ENCODE measurements at regions not wholly inside any gene's neighbourhood (a gene's known extent, or its start where the extent isn't known, plus 50 kb on each side); places are given as distances from the start of the nearest gene placed in this dataset.

GRCh38 chr14:35456261-35456660, 51.7 kb upstream of the NFKBIA start:
- TF ChIP-seq, protein P1, sequence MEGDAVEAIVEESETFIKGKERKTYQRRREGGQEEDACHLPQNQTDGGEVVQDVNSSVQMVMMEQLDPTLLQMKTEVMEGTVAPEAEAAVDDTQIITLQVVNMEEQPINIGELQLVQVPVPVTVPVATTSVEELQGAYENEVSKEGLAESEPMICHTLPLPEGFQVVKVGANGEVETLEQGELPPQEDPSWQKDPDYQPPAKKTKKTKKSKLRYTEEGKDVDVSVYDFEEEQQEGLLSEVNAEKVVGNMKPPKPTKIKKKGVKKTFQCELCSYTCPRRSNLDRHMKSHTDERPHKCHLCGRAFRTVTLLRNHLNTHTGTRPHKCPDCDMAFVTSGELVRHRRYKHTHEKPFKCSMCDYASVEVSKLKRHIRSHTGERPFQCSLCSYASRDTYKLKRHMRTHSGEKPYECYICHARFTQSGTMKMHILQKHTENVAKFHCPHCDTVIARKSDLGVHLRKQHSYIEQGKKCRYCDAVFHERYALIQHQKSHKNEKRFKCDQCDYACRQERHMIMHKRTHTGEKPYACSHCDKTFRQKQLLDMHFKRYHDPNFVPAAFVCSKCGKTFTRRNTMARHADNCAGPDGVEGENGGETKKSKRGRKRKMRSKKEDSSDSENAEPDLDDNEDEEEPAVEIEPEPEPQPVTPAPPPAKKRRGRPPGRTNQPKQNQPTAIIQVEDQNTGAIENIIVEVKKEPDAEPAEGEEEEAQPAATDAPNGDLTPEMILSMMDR (IDR thresholded peaks at IDR 0.05; ENCODE audit: poor library complexity, severe bottlenecking): no peak
- Histone ChIP-seq H3K4me3 (ENCODE audit: severe bottlenecking) (no peak overlapping the region), H3K27me3 (ENCODE audit: insufficient read depth, poor library complexity, severe bottlenecking) (no peaks in the 10 kb centered on the region), H3K36me3 (ENCODE audit: low read depth) (no peaks in the 10 kb centered on the region), H3K9me3 (ENCODE audit: severe bottlenecking) (no peaks in the 10 kb centered on the region), H3K4me1 (ENCODE audit: insufficient read depth, poor library complexity, severe bottlenecking) (no peaks in the 10 kb centered on the region), H3K27ac (ENCODE audit: poor library complexity, severe bottlenecking) (no peak overlapping the region)
- no peak for ATAC-seq (ENCODE audit: low read depth)
- no peak for DNase-seq (ENCODE audit: low spot score)

DNA sequence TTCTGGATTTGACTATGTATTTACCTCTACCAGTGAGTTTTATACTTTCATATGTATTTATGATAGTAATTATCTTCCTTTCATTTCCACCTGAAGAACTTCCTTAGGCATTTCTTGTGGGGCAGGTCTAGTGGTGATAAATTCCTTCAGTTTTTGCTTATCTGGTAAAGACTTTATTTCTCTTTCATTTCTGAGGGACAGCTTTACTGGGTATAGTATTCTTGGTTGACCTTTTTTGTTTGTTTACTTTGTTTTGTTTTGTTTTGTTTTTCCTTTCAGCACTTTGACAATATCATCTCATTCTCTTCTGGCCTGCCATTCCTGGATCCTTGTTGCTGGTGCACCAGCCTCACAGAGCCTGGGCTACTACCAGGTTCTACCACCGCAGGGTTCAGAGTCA, 53.9 kb upstream of the NFKBIA start:
- no peak overlapping the region for H3K4me3 ChIP-seq (ENCODE audit: severe bottlenecking)
- no peaks in the 10 kb centered on the region for H3K36me3 ChIP-seq (ENCODE audit: low read depth)
- H3K9me3 ChIP-seq (ENCODE audit: severe bottlenecking): no peaks in the 10 kb centered on the region
- ATAC-seq (ENCODE audit: low read depth) (no peak), DNase-seq (ENCODE audit: low spot score) (no peak)
- no peaks in the 10 kb centered on the region for H3K27me3 ChIP-seq (ENCODE audit: insufficient read depth, poor library complexity, severe bottlenecking)
- no peak overlapping the region for H3K27ac ChIP-seq (ENCODE audit: poor library complexity, severe bottlenecking)
- TF ChIP-seq, protein P1 (IDR thresholded peaks at IDR 0.05; ENCODE audit: poor library complexity, severe bottlenecking): no peak
- H3K4me1 ChIP-seq (ENCODE audit: insufficient read depth, poor library complexity, severe bottlenecking): no peaks in the 10 kb centered on the region

GRCh38 chr14:35459776-35460175, 55.2 kb upstream of the NFKBIA start:
- no peak for ATAC-seq (ENCODE audit: low read depth)
- no peak for DNase-seq (ENCODE audit: low spot score)
- TF ChIP-seq, protein P1 (IDR thresholded peaks at IDR 0.05; ENCODE audit: poor library complexity, severe bottlenecking): no peak
- Histone ChIP-seq H3K9me3 (ENCODE audit: severe bottlenecking) (no peaks in the 10 kb centered on the region), H3K4me1 (ENCODE audit: insufficient read depth, poor library complexity, severe bottlenecking) (no peaks in the 10 kb centered on the region), H3K4me3 (ENCODE audit: severe bottlenecking) (no peak overlapping the region), H3K27me3 (ENCODE audit: insufficient read depth, poor library complexity, severe bottlenecking) (no peaks in the 10 kb centered on the region), H3K36me3 (ENCODE audit: low read depth) (no peaks in the 10 kb centered on the region), H3K27ac (ENCODE audit: poor library complexity, severe bottlenecking) (no peak overlapping the region)

DNA sequence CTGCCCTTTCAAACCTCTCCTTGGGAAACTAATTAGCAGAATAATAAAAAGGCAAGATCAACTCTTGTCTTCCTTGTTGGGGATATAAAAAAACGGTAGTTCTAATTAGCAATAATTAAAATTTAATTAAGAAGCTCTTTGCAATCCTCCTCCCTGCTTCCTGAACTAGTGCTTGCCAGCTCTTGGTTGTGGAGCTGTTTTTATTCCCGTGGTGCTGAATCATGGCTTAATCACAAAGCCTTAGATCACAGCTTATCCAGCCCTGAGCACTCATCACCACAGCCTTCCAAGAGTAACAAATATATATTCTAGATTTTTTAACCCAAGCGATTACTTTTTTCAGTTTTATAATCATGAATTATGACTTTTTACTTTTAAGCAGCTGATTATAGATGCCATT, 63.2 kb upstream of the INSM2 start:
- H3K4me1 ChIP-seq (ENCODE audit: insufficient read depth, poor library complexity, severe bottlenecking): no peaks in the 10 kb centered on the region
- DNase-seq (ENCODE audit: low spot score) (no peak), ATAC-seq (ENCODE audit: low read depth) (peak; percentile 64; the same call in 1 of the 3 replicates)
- no peaks in the 10 kb centered on the region for H3K9me3 ChIP-seq (ENCODE audit: severe bottlenecking)
- TF ChIP-seq, protein P1 (IDR thresholded peaks at IDR 0.05; ENCODE audit: poor library complexity, severe bottlenecking): no peak
- H3K4me3 ChIP-seq (ENCODE audit: severe bottlenecking): no peak overlapping the region
- no peaks in the 10 kb centered on the region for H3K36me3 ChIP-seq (ENCODE audit: low read depth)
- H3K27me3 ChIP-seq (ENCODE audit: insufficient read depth, poor library complexity, severe bottlenecking): peaks cover 22% of the 10 kb centered on the region
- no peak overlapping the region for H3K27ac ChIP-seq (ENCODE audit: poor library complexity, severe bottlenecking)

DNA sequence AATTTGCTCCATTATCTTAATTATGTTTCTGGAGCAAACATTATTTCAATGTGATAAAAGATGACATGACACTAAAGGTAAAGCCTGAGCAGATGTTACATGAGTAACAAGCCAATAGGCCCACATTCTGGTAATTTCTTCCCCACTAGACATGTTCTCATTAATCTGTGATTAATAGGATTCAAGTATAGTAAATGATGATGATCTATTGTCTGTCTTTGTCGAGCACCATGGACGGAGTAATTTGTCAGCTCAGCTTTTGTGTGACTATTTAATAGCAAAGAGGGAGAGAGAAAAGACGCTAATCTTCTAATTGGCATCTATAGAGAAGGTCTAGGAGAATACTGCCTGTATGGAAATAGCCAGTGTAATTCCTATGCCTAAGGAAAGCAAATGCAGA, 62.2 kb upstream of the INSM2 start:
- Histone ChIP-seq H3K9me3 (ENCODE audit: severe bottlenecking) (no peaks in the 10 kb centered on the region), H3K4me1 (ENCODE audit: insufficient read depth, poor library complexity, severe bottlenecking) (no peaks in the 10 kb centered on the region), H3K27ac (ENCODE audit: poor library complexity, severe bottlenecking) (no peak overlapping the region), H3K4me3 (ENCODE audit: severe bottlenecking) (no peak overlapping the region), H3K27me3 (ENCODE audit: insufficient read depth, poor library complexity, severe bottlenecking) (peaks cover 22% of the 10 kb centered on the region), H3K36me3 (ENCODE audit: low read depth) (no peaks in the 10 kb centered on the region)
- TF ChIP-seq, protein P1 (IDR thresholded peaks at IDR 0.05; ENCODE audit: poor library complexity, severe bottlenecking): no peak
- DNase-seq (ENCODE audit: low spot score) (no peak), ATAC-seq (ENCODE audit: low read depth) (no peak)

Measured in RWPE2 (cell line).